ENCODE measurements at regions not wholly inside any gene's neighbourhood (a gene's known extent, or its start where the extent isn't known, plus 50 kb on each side); places are given as distances from the start of the nearest gene placed in this dataset.

- no peaks in the 10 kb centered on the region for H3K27me3 ChIP-seq
- no peak for DNase-seq (ENCODE audit: low spot score in 2 of 2)
- H3K9me3 ChIP-seq, result peaks cover 0 to 6% of the 10 kb centered on the region in 2 donors
- H3K4me1 ChIP-seq, result no peaks in the 10 kb centered on the region
- no peaks in the 10 kb centered on the region for H3K36me3 ChIP-seq
- intact Hi-C loops (cut with DNase I), result no loop called here
- no peak overlapping the region for H3K27ac ChIP-seq
- no peak overlapping the region for H3K4me3 ChIP-seq
- TF ChIP-seq, protein P1, sequence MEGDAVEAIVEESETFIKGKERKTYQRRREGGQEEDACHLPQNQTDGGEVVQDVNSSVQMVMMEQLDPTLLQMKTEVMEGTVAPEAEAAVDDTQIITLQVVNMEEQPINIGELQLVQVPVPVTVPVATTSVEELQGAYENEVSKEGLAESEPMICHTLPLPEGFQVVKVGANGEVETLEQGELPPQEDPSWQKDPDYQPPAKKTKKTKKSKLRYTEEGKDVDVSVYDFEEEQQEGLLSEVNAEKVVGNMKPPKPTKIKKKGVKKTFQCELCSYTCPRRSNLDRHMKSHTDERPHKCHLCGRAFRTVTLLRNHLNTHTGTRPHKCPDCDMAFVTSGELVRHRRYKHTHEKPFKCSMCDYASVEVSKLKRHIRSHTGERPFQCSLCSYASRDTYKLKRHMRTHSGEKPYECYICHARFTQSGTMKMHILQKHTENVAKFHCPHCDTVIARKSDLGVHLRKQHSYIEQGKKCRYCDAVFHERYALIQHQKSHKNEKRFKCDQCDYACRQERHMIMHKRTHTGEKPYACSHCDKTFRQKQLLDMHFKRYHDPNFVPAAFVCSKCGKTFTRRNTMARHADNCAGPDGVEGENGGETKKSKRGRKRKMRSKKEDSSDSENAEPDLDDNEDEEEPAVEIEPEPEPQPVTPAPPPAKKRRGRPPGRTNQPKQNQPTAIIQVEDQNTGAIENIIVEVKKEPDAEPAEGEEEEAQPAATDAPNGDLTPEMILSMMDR (IDR thresholded peaks at IDR 0.05), result no peak
These were observed 145.3 kb downstream of the FAM83B start for GRCh38 chr6:54991761-54992330.

DNA sequence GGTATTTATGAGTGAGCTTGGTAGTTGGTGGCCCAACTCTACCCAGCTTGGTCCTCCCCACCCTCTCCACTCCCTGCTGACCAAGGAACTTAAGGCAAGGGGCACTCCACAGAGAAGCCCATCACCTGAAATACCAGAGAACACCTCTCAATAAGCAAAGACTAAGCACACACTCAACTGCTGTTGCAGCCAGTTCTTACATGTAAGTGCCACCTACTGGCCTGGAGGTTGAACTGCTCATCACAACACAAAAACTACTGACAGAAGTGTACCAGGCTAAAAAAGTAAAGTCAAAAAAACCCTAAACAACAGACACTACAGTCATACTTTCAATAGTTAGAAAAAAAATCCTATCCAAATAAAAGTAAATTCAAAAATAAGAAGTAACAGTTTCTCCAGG is 146.2 kb downstream of the FAM83B start:
- Histone ChIP-seq H3K9me3 (peaks cover 0 to 6% of the 10 kb centered on the region in 2 donors), H3K27ac (no peak overlapping the region), H3K4me3 (no peak overlapping the region), H3K36me3 (no peaks in the 10 kb centered on the region), H3K27me3 (no peaks in the 10 kb centered on the region), H3K4me1 (no peaks in the 10 kb centered on the region)
- DNase-seq (ENCODE audit: low spot score in 2 of 2), result no peak
- TF ChIP-seq, protein P1 (IDR thresholded peaks at IDR 0.05), result no peak
- intact Hi-C loops (cut with DNase I), result no loop called here

DNA sequence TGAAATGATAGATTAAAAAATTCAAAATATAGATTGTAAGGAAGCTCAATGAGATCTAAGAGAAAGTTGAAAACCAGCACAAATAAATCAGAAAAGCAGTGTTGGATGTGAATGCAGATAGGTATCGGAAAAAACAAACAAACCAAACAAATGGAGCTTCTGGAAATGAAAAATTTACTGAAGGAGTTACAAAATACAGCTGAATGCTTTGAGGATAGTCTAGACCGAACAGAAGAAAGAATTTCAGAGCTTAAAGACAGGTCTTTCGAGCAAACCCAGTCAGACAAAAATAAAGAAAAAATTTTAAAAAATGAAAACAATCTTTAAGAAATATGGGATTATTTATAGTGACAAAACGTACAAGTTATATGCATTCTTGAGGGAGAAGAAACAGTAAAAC is 146.7 kb downstream of the FAM83B start:
- H3K27me3 ChIP-seq, result no peaks in the 10 kb centered on the region
- no peak overlapping the region for H3K4me3 ChIP-seq
- intact Hi-C loops (cut with DNase I), result no loop called here
- TF ChIP-seq, protein P1 (IDR thresholded peaks at IDR 0.05), result no peak
- H3K4me1 ChIP-seq, result no peaks in the 10 kb centered on the region
- no peaks in the 10 kb centered on the region for H3K36me3 ChIP-seq
- peaks cover 0 to 6% of the 10 kb centered on the region in 2 donors for H3K9me3 ChIP-seq
- DNase-seq (ENCODE audit: low spot score in 2 of 2), result no peak
- H3K27ac ChIP-seq, result no peak overlapping the region

GRCh38 chr6:54993948-54994347 is 147.4 kb downstream of the FAM83B start:
- no peaks in the 10 kb centered on the region for H3K27me3 ChIP-seq
- intact Hi-C loops (cut with DNase I), result no loop called here
- no peak overlapping the region for H3K4me3 ChIP-seq
- H3K27ac ChIP-seq, result no peak overlapping the region
- peaks cover 0 to 6% of the 10 kb centered on the region in 2 donors for H3K9me3 ChIP-seq
- no peaks in the 10 kb centered on the region for H3K36me3 ChIP-seq
- TF ChIP-seq, protein P1 (IDR thresholded peaks at IDR 0.05), result no peak
- no peaks in the 10 kb centered on the region for H3K4me1 ChIP-seq
- DNase-seq (ENCODE audit: low spot score in 2 of 2), result no peak

DNA sequence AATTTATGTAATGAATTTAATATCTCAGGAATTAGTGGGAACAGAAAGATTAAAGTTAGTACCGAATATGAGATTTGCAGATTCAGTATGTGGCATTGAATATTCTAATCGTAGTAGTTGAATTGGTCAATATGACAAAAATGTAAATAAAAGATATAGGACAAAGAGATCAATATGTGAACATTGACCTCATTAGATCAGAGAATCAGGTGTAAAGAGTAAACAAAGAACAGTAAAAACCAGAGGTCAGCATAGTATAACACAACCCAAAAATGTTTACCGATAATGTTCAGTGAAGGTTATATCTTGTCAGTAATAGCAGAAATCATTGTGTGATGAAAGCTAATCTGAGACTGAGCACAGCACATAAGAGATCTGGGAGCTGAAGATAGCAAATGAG is 152.0 kb downstream of the FAM83B start:
- H3K36me3 ChIP-seq, result no peaks in the 10 kb centered on the region
- no peak overlapping the region for H3K4me3 ChIP-seq
- H3K4me1 ChIP-seq, result no peaks in the 10 kb centered on the region
- no peaks in the 10 kb centered on the region for H3K27me3 ChIP-seq
- no peak for DNase-seq (ENCODE audit: low spot score in 2 of 2)
- no peak overlapping the region for H3K27ac ChIP-seq
- TF ChIP-seq, protein P1 (IDR thresholded peaks at IDR 0.05), result no peak
- H3K9me3 ChIP-seq, result no peaks in the 10 kb centered on the region
- intact Hi-C loops (cut with DNase I), result no loop called here

Measured in ascending aorta (tissue), 2 donors.